B cell (primary cell): ENCODE measurements at regions not wholly inside any gene's neighbourhood (a gene's known extent, or its start where the extent isn't known, plus 50 kb on each side); places are given as distances from the start of the nearest gene placed in this dataset.

Experiments
- EZH2 ChIP-seq: IDR thresholded peaks from 2 replicates; pipeline ENCODE4 v1.6.1; 2012; ENCODE audit warnings: borderline replicate concordance, low read depth, mild to moderate bottlenecking, moderate library complexity, low read length; ENCODE audit not compliant: insufficient read depth, poor library complexity, severe bottlenecking
- TF ChIP-seq, protein P1 (sequence below): fragments of 200-600 bp; IDR thresholded peaks from one replicate; pipeline ENCODE4 v1.8.0; 2022; ENCODE audit warnings: antibody characterized with exemption, mild to moderate bottlenecking

DNA sequence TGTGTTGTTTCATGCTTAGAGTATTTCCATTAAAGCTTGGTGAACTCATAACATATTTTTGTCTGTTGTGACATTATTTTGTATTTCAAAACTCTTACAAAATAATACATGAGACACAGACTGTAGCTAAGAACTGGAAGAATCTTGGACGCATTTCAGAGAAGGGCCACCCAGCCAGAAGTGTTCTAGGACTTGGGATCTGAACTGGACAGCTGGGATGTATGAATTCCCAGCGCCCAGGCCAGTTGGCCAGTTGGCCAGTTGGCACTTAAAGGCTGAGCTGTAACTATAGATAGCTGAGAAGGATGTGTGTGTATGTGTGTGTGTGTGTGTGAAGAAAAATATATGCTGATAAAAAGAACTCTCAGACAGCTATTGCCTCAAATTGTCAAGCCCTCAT lies 193.4 kb upstream of the GPR101 start:
- TF ChIP-seq, protein P1, sequence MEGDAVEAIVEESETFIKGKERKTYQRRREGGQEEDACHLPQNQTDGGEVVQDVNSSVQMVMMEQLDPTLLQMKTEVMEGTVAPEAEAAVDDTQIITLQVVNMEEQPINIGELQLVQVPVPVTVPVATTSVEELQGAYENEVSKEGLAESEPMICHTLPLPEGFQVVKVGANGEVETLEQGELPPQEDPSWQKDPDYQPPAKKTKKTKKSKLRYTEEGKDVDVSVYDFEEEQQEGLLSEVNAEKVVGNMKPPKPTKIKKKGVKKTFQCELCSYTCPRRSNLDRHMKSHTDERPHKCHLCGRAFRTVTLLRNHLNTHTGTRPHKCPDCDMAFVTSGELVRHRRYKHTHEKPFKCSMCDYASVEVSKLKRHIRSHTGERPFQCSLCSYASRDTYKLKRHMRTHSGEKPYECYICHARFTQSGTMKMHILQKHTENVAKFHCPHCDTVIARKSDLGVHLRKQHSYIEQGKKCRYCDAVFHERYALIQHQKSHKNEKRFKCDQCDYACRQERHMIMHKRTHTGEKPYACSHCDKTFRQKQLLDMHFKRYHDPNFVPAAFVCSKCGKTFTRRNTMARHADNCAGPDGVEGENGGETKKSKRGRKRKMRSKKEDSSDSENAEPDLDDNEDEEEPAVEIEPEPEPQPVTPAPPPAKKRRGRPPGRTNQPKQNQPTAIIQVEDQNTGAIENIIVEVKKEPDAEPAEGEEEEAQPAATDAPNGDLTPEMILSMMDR: no peak
- TF ChIP-seq EZH2: no peak
